Uterus (tissue), 2 donors: ENCODE measurements at regions not wholly inside any gene's neighbourhood (a gene's known extent, or its start where the extent isn't known, plus 50 kb on each side); places are given as distances from the start of the nearest gene placed in this dataset.

Source experiments
- POLR2A ChIP-seq, 2 donors: fragments of 450-650 bp; IDR thresholded peaks; one replicate each; pipeline ENCODE4 v1.6.1; 2016; ENCODE audit warnings: antibody characterized with exemption in 2 of 2, mild to moderate bottlenecking in 1 of 2, moderate library complexity in 1 of 2
- TF ChIP-seq, protein P1 (sequence below), 4 experiments: fragments of 200-600 bp in 2 of 4; fragments of 450-650 bp in 2 of 4; sonication (generic) in 2 of 4; IDR thresholded peaks; one replicate each; pipeline ENCODE4 v1.5.1; 2016 to 2019; ENCODE audit warnings: antibody characterized with exemption in 4 of 4, mild to moderate bottlenecking in 2 of 4, moderate library complexity in 1 of 4

DNA sequence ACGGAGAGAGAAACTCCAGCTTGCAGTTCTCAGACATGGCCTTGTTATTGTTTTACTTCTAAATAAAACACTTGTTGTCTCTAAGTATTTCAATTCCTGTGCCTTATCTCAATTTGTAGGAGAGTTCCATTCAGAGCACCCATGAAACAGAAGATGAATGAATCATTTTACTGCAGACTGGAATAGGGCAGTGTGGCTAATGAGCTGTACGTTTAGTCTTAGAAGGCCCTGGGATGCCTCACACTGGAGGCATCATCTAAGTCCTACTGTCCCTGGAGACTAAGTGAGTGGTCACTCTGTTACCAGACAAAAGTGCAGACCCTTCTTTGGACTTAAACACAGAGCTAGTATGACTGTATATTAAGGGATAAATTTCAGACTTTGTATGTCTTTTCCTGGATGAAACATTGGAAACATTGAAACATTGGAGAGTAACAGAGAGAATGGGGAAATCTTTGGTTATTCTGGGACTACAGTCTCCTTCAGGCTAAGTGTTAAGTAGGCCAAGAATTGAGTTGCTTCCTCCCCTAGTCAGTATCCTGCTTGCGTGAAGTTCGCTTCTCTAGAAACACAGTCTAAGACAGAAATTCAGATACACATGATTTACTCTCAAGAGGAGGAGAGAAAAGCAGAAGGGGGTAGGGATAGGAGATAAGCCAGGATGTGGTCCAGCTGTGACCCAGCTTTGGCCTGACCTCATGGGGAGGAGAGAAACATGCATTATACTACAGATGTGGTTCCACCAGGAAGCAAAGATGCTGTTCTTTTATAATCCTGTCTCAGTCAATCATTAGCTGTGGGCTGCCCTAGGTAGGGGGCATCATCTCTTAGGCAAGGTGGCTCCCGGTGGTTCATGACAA, 167.4 kb upstream of the BMP2 start:
- TF ChIP-seq, protein P1, sequence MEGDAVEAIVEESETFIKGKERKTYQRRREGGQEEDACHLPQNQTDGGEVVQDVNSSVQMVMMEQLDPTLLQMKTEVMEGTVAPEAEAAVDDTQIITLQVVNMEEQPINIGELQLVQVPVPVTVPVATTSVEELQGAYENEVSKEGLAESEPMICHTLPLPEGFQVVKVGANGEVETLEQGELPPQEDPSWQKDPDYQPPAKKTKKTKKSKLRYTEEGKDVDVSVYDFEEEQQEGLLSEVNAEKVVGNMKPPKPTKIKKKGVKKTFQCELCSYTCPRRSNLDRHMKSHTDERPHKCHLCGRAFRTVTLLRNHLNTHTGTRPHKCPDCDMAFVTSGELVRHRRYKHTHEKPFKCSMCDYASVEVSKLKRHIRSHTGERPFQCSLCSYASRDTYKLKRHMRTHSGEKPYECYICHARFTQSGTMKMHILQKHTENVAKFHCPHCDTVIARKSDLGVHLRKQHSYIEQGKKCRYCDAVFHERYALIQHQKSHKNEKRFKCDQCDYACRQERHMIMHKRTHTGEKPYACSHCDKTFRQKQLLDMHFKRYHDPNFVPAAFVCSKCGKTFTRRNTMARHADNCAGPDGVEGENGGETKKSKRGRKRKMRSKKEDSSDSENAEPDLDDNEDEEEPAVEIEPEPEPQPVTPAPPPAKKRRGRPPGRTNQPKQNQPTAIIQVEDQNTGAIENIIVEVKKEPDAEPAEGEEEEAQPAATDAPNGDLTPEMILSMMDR (IDR thresholded peaks at IDR 0.05): no peak
- TF ChIP-seq POLR2A (IDR thresholded peaks at IDR 0.05): no peak
